ENCODE measurements at regions not wholly inside any gene's neighbourhood (a gene's known extent, or its start where the extent isn't known, plus 50 kb on each side); places are given as distances from the start of the nearest gene placed in this dataset.
"Not testable (repeated sequence)": the region's sequence is repeated elsewhere in the genome, so short reads cannot be mapped to it uniquely, and the experiment has no call there.

DNA sequence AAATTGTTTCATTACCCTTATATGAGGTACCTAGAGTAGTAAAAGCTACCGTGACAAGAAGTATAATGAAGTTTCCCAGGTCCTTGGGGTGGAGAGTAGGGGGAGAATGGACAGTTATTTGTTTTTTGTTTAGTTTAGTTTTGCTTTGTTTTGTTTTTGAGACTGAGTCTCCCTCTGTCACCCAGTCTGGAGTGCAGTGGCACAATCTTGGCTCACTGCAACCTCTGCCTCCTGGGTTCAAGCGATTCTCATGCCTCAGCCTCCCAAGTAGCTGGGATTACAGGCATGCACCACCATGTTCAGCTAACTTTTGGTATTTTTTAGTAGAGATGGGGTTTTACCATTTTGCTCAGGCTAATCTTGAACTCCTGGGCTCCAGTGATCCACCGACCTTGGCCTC is 94.2 kb downstream of the VPREB1 start:
- TF ChIP-seq, protein P1, sequence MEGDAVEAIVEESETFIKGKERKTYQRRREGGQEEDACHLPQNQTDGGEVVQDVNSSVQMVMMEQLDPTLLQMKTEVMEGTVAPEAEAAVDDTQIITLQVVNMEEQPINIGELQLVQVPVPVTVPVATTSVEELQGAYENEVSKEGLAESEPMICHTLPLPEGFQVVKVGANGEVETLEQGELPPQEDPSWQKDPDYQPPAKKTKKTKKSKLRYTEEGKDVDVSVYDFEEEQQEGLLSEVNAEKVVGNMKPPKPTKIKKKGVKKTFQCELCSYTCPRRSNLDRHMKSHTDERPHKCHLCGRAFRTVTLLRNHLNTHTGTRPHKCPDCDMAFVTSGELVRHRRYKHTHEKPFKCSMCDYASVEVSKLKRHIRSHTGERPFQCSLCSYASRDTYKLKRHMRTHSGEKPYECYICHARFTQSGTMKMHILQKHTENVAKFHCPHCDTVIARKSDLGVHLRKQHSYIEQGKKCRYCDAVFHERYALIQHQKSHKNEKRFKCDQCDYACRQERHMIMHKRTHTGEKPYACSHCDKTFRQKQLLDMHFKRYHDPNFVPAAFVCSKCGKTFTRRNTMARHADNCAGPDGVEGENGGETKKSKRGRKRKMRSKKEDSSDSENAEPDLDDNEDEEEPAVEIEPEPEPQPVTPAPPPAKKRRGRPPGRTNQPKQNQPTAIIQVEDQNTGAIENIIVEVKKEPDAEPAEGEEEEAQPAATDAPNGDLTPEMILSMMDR (IDR thresholded peaks at IDR 0.05) = not testable (repeated sequence)
- TF ChIP-seq POLR2A (IDR thresholded peaks at IDR 0.05) = not testable (repeated sequence)

All from adrenal gland (tissue), 5 donors.